ENCODE measurements at regions not wholly inside any gene's neighbourhood (a gene's known extent, or its start where the extent isn't known, plus 50 kb on each side); places are given as distances from the start of the nearest gene placed in this dataset.

DNA sequence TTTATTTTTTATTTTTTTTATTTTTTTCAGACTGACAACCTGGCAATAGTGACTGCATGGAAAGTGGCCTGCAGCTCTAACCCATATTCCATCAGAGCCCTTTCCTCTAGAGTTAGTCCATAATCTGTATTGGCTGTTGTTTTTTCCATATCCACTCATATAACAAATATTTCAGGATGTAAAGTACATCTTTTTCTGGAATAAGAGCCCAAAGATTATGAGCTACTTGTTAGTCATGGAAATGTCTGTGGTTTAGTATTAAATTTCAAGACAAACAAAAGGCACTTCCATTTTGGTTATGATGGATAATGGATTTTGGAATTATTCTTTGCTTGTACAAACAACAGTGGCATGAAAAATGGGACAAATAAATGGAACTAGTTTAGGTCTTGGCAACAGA, 296.0 kb upstream of the HS3ST1 start:
- Mint-ChIP-seq H3K27ac (no peak overlapping the region), H3K27me3 (peaks cover 13% of the 10 kb centered on the region), H3K9me3 (ENCODE audit: low read depth) (peaks cover 1% of the 10 kb centered on the region), H3K4me1 (no peaks in the 10 kb centered on the region), H3K4me3 (no peak overlapping the region), H3K36me3 (ENCODE audit: low read depth) (no peaks in the 10 kb centered on the region)
- intact Hi-C loops (cut with DNase I, micrococcal nuclease): no loop called here
- DNase-seq (no peak), ATAC-seq (no peak)
- ChIA-PET CTCF (interaction anchor here (0.9 kb wide), 1 partner anchor 383 kb away, joined by 3 read pairs; no protein-coding TSS in a partner anchor), POLR2A (no interaction called here)

DNA sequence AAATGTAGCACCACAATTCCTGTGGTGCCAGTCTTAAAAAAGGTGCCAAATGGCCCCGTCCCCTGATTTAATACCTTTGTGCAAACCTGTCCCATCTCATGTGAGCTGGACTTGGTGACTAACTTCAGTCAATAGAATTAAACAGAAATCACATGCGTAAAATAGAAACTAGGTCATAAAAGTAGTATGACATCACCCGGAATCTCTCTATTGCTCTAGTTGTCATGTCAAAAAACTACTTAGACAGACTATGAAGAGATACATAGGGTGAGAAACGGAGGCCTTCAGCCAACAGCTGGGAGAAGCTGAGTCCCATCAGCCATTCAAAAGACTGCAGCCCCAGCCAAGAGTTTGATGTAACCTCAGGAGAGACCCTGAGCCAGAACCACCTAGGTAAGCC, 293.5 kb upstream of the HS3ST1 start:
- Mint-ChIP-seq H3K36me3 (ENCODE audit: low read depth) (no peaks in the 10 kb centered on the region), H3K4me1 (no peaks in the 10 kb centered on the region), H3K9me3 (ENCODE audit: low read depth) (peaks cover 1% of the 10 kb centered on the region), H3K27ac (no peak overlapping the region), H3K27me3 (peaks cover 17% of the 10 kb centered on the region), H3K4me3 (no peak overlapping the region)
- ATAC-seq: no peak
- DNase-seq: no peak
- intact Hi-C loops (cut with DNase I, micrococcal nuclease): no loop called here
- ChIA-PET POLR2A (interaction anchor here (0.6 kb wide), 1 partner anchor 565 kb away, joined by 3 read pairs; no protein-coding TSS in a partner anchor), CTCF (interaction anchor here (0.6 kb wide), 1 partner anchor 1831 kb away, joined by 3 read pairs; no protein-coding TSS in a partner anchor)

DNA sequence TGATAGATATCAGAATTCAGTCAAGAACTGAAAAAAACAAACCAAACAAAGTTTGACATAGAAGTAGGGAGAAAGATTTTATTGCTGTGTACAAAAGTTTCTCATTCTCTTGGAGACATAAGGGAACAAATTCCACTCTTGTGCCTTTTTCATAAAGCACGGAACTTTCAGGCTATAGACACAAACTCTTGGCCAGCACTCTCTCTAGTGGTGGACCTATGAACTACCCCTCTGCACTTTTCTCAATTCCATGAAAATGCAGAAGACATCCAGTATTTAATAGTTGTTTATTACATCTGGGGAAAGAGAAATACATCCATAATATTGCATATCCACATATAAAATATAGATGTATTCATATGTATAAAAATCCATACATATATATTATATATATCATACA, 291.6 kb upstream of the HS3ST1 start:
- Mint-ChIP-seq H3K36me3 (ENCODE audit: low read depth) (no peaks in the 10 kb centered on the region), H3K4me3 (no peak overlapping the region), H3K27me3 (peaks cover 17% of the 10 kb centered on the region), H3K4me1 (no peaks in the 10 kb centered on the region), H3K27ac (no peak overlapping the region), H3K9me3 (ENCODE audit: low read depth) (no peaks in the 10 kb centered on the region)
- intact Hi-C loops (cut with DNase I, micrococcal nuclease): loop anchor here in 1 of 2 experiments (1.0 to 2.0 kb wide), 3 partner anchors 301 to 1165 kb away; no protein-coding TSS in a partner anchor
- DNase-seq: no peak
- POLR2A ChIA-PET: no interaction called here
- CTCF ChIA-PET: interaction anchor here (0.7 kb wide), 1 partner anchor 174 kb away, joined by 4 read pairs; no protein-coding TSS in a partner anchor
- no peak for ATAC-seq

DNA sequence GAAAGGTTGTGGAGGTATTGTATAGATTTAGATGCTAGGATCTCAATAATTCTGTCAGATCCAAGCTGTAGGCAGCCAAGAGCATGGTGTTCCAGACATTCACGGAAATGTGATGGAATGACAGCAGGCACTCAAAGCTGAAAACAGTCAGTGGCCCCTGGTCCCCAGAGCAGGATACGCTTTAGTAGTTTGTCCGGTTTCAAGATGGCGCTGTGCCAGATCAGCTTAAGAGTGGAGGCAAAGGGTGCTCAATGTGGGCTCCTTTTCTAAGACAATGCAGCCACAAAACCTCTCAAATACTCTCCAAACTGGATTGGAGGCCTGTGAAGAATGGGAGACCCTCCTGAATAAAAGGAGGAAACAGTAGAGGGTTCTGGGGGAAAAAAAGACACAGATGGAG, 291.2 kb upstream of the HS3ST1 start:
- Mint-ChIP-seq H3K4me1 (no peaks in the 10 kb centered on the region), H3K4me3 (no peak overlapping the region), H3K9me3 (ENCODE audit: low read depth) (no peaks in the 10 kb centered on the region), H3K27ac (no peak overlapping the region), H3K27me3 (peaks cover 17% of the 10 kb centered on the region), H3K36me3 (ENCODE audit: low read depth) (no peaks in the 10 kb centered on the region)
- ChIA-PET CTCF (interaction anchor here (0.6 to 0.7 kb wide), 2 partner anchors 174 to 1356 kb away, joined by 3 to 4 read pairs; no protein-coding TSS in a partner anchor), POLR2A (no interaction called here)
- no peak for ATAC-seq
- intact Hi-C loops (cut with DNase I, micrococcal nuclease): loop anchor here in 1 of 2 experiments (1.0 to 2.0 kb wide), 3 partner anchors 301 to 1165 kb away; no protein-coding TSS in a partner anchor
- no peak for DNase-seq

DNA sequence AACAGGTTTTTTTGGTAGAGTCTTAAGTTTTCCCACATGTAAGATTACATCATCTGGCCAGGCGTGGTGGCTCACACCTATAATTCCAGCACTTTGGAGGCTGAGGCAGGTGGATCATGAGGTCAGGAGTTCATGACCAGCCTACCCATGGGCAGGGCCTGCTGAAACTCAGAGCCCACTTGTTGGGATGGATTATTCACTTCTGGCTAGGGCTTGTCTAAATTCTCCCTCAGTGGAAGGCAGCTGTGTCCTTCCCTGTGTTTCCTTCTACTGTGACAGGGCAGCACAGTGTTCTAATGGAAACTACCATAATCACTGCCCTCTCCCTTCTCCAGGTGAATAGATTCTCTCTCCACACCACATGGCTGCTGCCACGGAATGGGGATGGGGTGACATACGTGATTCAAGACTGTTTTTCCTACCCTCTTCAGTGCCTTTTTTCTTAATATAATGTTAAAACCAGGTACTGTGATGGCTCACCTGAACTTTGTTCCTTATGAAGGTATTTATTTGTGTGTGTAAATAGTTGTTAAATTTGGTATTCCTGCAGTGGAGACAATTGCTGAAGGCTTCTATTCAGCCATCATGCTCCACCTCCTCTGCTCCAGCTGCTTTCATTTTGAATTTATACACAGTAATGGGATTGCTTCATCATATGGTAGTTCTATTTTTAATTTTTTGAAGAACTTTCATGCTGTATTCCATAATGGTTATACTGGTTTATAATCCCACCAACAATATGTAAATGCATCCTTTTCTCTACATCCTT, 287.2 kb upstream of the HS3ST1 start:
- ATAC-seq (no peak), DNase-seq (no peak)
- Mint-ChIP-seq H3K27me3 (peaks cover 6% of the 10 kb centered on the region), H3K4me3 (no peak overlapping the region), H3K36me3 (ENCODE audit: low read depth) (no peaks in the 10 kb centered on the region), H3K4me1 (no peaks in the 10 kb centered on the region), H3K9me3 (ENCODE audit: low read depth) (no peaks in the 10 kb centered on the region), H3K27ac (no peak overlapping the region)
- ChIA-PET POLR2A (no interaction called here), CTCF (no interaction called here)
- intact Hi-C loops (cut with DNase I, micrococcal nuclease): no loop called here

DNA sequence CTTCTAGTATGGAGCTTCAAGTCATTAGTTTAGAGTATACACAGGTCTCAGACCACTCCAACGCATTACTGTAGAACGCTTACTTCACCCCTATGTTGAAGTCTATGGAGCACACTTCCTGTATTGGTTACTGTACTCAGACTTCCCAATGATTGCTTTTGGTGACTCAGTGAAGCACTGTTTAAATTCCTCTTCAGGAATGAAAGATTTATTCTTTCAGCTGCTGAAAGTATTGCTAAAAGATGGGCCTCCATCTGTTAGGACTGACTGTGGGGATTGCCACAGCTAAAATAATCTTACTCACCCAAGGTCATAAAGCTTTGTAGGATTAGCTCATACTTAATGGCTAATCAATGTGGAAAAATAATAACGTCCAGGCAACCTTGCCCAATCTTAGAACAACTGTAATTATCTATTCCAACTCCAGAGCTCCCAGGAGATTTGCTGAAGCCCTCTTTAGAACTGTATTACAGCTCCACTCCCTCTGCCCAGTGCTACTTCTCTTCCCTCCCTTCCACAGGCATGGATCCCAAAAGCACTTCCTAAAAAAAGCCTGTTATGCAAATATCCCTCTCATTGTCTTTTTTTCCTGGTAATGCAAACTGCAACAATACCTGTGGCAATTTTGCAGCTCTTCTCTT, 281.9 kb upstream of the HS3ST1 start:
- Mint-ChIP-seq H3K27me3 (peaks cover 15% of the 10 kb centered on the region), H3K4me1 (no peaks in the 10 kb centered on the region), H3K9me3 (ENCODE audit: low read depth) (peaks cover 1% of the 10 kb centered on the region), H3K36me3 (ENCODE audit: low read depth) (no peaks in the 10 kb centered on the region), H3K4me3 (no peak overlapping the region), H3K27ac (no peak overlapping the region)
- POLR2A ChIA-PET: no interaction called here
- ATAC-seq (no peak), DNase-seq (no peak)
- intact Hi-C loops (cut with DNase I, micrococcal nuclease): no loop called here
- CTCF ChIA-PET: interaction anchor here (0.9 kb wide), 1 partner anchor 586 kb away, joined by 3 read pairs; no protein-coding TSS in a partner anchor

DNA sequence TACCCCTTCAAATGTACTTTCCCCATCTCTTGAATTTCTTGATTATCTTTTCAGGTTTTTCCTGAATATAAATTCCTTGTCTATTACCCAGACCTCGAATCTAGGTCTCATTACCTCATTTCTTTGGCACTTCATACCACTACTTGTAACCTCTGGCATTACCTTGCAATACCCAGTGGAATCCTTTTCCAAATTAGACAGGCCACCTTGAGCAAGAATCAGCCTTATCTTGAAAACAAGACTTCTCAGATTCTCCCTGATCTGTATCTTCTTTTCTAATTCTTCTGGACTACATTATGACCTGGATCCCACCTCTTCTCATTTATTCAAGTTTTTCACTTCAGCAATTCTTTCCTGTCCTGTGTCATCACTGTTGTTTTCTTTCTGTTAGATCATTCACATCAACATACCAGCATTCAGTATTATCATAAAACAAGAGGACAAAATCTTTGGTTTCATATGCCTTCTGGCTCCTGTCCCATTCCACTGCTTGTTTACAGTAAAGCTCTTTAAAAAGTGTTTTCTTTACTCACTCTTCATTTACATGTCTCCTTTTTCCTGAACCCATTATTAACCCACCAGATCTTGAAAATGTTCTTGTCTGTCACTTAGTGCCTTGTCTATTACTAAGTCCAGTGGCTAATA, 275.6 kb upstream of the HS3ST1 start:
- Mint-ChIP-seq H3K36me3 (ENCODE audit: low read depth) (no peaks in the 10 kb centered on the region), H3K9me3 (ENCODE audit: low read depth) (peaks cover 1% of the 10 kb centered on the region), H3K4me1 (no peaks in the 10 kb centered on the region), H3K4me3 (no peak overlapping the region), H3K27ac (no peak overlapping the region), H3K27me3 (peaks cover 9% of the 10 kb centered on the region)
- CTCF ChIA-PET: no interaction called here
- DNase-seq (no peak), ATAC-seq (no peak)
- POLR2A ChIA-PET: no interaction called here
- intact Hi-C loops (cut with DNase I, micrococcal nuclease): no loop called here

DNA sequence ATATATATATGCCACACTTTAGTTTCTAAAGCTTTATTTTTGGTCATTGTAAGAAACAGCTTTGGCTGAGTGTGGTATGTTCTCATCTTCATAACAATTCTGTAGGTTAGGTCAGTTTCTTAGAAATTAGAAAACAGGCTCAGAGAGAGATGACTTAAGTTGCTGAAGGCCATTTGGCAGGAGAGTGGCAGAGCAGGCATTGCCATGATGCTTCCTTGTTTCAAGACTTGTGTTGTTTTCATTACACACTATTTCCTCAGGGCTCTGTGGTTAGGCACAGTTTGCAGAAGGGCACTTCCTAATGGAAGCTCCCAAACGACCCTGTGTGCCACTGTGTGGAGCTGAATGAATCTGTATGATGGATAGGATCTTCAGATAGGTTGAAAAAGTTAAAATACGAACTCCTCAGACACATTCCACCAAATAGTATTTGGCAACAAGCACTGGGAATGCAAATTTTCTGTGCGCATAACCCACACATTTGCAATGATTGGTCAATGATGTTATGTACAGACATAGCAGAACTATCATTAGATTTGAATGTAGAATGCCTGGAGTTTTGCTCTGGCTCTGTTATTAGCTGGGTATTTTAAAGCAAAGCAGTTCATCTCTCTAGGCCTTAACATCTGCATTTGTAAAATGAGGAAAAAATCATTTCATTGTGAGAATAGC, 274.3 kb upstream of the HS3ST1 start:
- H3K4me1 Mint-ChIP-seq: no peaks in the 10 kb centered on the region
- CTCF ChIA-PET: no interaction called here
- DNase-seq (no peak), ATAC-seq (no peak)
- peaks cover 3% of the 10 kb centered on the region for H3K27me3 Mint-ChIP-seq
- H3K9me3 Mint-ChIP-seq (ENCODE audit: low read depth): peaks cover 1% of the 10 kb centered on the region
- no peak overlapping the region for H3K4me3 Mint-ChIP-seq
- POLR2A ChIA-PET: no interaction called here
- no peak overlapping the region for H3K27ac Mint-ChIP-seq
- intact Hi-C loops (cut with DNase I, micrococcal nuclease): no loop called here
- no peaks in the 10 kb centered on the region for H3K36me3 Mint-ChIP-seq (ENCODE audit: low read depth)

DNA sequence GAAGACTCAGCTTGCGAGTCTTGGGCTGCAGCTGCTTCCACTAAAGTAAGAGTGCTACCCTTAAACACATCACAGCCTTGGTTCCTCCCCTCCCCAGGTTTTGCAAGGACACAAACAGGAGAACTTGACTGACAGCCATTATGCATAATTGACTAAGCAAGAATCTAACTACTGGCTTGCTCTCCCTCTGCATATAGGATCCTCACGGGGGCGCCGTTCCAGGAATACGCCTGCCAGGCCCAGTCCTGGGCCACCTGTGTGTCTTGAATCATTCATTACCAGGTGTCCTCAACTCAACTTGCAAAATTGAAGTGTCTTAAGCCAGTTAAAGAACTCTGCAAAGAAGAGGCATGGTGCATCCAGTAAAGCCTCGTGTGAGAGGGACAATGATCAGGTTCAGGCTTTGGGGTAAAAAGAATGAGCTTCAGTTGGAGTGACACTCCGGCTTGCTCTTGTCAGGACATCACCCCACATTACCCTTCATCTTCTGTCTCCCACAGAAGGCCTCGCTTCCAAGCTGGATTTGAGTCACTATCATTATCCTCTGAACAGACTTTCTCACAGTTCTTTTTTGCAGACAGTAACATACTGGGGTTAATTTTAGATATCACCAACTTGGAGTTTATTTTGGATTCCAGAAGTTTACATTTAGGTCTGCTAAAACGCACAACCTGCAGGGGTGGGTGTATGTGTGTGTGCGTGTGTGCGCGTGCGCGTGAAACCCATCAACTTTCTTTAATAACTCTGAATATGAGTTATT, 273.5 kb upstream of the HS3ST1 start:
- Mint-ChIP-seq H3K27ac (no peak overlapping the region), H3K4me1 (no peaks in the 10 kb centered on the region), H3K36me3 (ENCODE audit: low read depth) (no peaks in the 10 kb centered on the region), H3K9me3 (ENCODE audit: low read depth) (no peaks in the 10 kb centered on the region), H3K4me3 (no peak overlapping the region), H3K27me3 (no peaks in the 10 kb centered on the region)
- ATAC-seq: no peak
- intact Hi-C loops (cut with DNase I, micrococcal nuclease): no loop called here
- CTCF ChIA-PET: no interaction called here
- POLR2A ChIA-PET: no interaction called here
- DNase-seq: no peak

DNA sequence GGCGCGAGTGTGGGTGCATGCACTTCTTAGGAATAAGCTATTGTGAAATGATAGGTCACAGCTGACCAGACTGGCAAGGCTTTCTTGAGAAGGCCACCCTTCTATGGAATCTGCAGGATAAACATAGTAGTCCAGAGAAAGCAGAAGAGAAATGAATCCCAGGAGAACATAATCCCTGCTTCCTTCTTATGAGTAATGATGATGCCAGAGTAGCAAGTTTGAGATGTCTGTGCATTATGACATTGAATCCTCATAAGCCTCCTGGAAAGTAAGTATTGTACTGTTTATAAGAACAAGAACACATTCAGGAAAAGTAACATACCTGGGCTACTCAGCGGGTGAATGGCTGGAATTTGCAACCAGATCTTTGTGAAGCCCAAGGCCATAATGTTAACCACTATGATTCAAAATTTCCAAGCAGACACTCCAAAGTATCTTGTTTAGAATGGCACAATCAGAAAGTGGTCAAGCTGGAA, 272.1 kb upstream of the HS3ST1 start:
- ChIA-PET POLR2A (no interaction called here), CTCF (no interaction called here)
- Mint-ChIP-seq H3K27me3 (no peaks in the 10 kb centered on the region), H3K4me1 (no peaks in the 10 kb centered on the region), H3K36me3 (ENCODE audit: low read depth) (no peaks in the 10 kb centered on the region), H3K27ac (no peak overlapping the region), H3K9me3 (ENCODE audit: low read depth) (no peaks in the 10 kb centered on the region), H3K4me3 (no peak overlapping the region)
- ATAC-seq (no peak), DNase-seq (no peak)
- intact Hi-C loops (cut with DNase I, micrococcal nuclease): no loop called here

Data from activated CD4-positive, alpha-beta T cell treated with anti-CD3 and anti-CD28 coated beads for 36 hours (primary cell).